Suppressor macrophage treated with lipopolysaccharide for 1 hour (primary cell): ENCODE measurements at regions not wholly inside any gene's neighbourhood (a gene's known extent, or its start where the extent isn't known, plus 50 kb on each side); places are given as distances from the start of the nearest gene placed in this dataset.

Experiments used
- DNase-seq, 3 donors: peaks; one replicate each; pipeline ENCODE4 v3.0.0-alpha.2; 2020 to 2022

DNA sequence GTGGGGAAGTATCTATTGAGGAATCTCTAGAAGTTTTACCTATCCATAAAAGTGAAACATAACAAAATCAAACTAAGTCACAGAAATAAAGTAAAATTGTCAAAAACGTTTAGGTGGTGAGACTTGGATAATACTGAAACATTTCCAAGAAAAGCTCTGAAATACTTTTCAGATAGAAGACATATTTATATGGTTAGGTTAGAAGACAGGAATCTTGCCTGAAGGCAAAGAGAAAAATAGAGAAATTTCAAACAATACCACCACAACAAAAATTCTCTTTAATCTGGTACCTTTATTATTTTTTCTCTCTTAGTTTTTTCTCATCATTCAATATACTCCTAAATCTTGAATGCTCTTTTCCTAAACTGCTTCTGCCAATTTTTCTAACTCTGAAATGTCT lies 222.7 kb upstream of the PLSCR5 start:
- no peak for DNase-seq

DNA sequence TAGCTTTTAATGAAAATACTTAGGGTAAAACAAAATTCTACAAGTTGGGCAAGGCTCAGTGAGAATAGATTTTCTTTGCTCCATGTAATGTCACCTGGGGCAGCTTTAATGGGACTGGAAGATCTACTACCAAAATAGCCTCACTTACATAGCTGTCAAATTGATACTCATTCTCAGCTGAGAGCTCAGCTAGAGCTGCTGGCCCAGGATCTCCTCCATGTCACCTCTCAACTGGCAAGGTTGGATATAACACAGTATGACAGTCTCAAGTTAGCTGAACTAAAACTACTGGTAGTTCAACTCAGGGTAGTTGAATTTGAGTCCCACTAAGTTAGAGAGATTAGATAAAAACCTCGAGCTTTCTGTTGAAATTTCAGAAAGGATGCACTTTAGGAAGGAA lies 218.5 kb upstream of the PLSCR5 start:
- no peak for DNase-seq

- no peak for DNase-seq
Measured at GRCh38 chr3:146818866-146819265, 213.7 kb upstream of the PLSCR5 start.

DNA sequence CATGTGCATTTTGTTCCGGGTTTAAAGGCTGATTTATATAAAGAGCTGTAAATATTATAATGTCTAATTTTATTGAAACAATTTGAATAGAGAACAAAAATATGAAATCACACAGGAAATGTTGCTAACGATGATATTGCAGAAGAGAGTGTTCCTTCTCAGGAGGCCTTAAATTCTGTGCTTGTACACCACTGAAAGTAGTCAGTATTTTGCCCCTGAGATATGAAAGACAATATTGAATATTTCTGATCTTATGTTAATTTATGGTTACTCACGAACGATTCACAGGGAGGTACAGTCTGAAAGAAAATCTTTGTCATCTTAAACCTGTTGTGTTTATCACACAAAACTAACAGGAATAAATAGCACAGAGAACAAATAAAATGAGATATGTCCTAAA lies 213.2 kb upstream of the PLSCR5 start:
- DNase-seq: no peak

DNA sequence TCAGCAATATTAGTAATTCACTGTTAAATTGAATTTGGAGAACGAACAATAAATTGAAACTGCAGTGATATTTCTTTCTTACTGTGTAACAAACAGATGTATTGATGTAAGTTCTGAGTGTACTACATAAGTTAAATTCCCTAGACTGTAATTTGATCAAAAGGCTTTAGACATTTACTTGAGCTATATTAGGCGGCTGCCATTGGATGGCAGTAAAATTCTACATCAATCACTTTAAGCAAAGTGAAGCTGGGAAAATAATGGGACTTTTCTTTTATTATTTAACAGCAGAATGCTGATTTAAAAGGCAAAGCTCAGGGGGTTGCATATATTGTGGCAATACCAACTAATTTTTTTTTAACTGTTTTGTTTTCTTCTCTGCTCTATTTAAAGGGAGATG lies 212.6 kb upstream of the PLSCR5 start:
- no peak for DNase-seq

DNA sequence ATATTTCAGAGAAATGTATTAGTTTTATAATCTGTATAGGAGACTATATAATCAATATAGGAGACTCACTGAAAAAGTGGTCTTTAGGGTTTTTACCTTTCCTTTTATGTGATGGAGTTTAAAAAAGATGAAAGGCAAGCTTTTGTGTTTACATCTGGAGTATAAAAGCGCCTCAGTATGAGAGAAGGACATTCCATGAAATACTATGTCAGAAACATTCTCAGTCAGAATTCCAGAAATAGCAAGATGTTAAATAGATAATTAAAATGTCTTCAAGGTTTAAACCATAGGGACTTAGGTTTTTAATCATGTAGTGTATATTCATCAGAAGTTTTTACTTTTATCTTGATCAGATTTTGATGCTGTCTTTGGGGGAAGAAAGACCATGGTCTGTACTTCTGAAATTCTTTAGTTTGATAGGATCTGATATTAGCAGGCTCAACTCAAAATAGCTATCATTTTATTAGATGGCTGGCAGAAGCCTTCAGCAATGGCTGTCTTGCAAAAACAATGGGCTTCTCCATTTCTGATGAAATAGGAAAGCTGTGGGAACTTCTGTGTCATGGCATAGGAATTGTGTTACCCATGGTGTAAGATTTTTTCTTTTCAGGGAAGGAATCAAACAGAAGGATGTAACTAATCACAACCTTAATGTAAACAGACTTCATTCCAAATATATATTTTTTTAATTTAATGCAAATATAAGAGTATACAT lies 209.6 kb upstream of the PLSCR5 start:
- DNase-seq: no peak

DNA sequence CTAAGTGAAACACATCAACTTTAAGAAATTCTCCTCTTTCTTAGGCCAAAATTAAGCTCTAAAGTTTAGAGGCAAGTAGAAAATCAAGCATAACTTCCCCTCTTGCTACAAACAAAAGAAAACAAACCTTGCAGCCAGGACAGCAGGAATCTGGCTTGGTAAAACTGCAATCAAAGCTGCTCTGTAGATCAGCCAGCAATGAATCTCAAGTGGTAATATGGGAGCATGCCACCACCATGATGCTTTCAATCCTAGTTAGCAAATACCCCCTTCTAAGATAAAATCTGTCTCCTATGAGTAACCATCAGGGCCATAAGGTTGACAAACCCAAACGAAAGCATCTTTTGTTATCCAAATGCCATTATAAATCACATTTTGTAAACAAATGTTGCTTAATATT lies 208.3 kb upstream of the PLSCR5 start:
- no peak for DNase-seq

GRCh38 chr3:146803745-146804144 lies 198.6 kb upstream of the PLSCR5 start:
- no peak for DNase-seq

GRCh38 chr3:146801492-146801891 lies 196.3 kb upstream of the PLSCR5 start:
- no peak for DNase-seq

- no peak for DNase-seq
Measured at GRCh38 chr3:146800484-146800883, 195.3 kb upstream of the PLSCR5 start.

- no peak for DNase-seq
Measured at GRCh38 chr3:146796078-146796477, 190.9 kb upstream of the PLSCR5 start.

GRCh38 chr3:146783446-146783845 lies 178.3 kb upstream of the PLSCR5 start:
- DNase-seq: no peak

- DNase-seq: no peak
Measured at GRCh38 chr3:146781606-146782005, 176.5 kb upstream of the PLSCR5 start.

GRCh38 chr3:146781059-146781458 lies 175.9 kb upstream of the PLSCR5 start:
- no peak for DNase-seq

DNA sequence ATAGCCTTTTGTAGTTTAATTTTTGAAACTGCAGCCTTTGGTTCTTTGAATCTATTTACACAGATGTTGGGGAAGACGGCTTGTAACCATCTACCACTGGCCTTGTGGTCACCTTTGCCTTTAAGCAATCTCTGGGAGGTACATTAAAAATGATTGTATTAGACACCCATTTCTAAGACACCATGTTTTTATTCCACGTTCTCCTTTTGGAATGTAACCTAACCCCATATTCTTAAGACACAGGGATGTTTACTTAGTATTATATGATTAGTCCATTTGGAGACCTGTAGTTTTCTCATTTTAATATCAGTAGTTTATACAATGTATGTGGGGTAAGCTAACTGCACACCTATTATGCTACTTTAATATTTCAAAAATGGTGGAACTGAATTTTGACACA lies 175.1 kb upstream of the PLSCR5 start:
- DNase-seq: no peak

DNA sequence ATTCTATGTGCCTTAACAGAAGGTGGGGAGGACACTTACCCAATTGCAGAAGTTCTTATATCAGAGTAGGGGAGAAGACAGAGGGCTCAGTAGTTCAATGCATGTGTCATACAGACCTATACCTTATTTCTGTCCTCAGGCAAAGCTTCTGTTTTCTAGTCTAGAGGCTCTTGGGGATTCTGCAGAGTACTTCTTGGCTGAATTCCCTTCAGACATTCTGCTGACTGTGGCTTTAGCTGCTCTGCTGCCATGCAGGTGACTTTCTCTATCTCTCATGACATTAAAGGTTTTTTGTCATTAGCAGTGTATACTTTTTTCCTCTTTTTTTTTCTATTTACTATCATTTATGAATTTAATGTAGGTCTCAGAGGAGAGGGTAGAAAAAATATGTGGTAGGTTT lies 172.8 kb upstream of the PLSCR5 start:
- DNase-seq: no peak

GRCh38 chr3:146772211-146772743 lies 167.1 kb upstream of the PLSCR5 start:
- no peak for DNase-seq

GRCh38 chr3:146770881-146771280 lies 165.7 kb upstream of the PLSCR5 start:
- no peak for DNase-seq

DNA sequence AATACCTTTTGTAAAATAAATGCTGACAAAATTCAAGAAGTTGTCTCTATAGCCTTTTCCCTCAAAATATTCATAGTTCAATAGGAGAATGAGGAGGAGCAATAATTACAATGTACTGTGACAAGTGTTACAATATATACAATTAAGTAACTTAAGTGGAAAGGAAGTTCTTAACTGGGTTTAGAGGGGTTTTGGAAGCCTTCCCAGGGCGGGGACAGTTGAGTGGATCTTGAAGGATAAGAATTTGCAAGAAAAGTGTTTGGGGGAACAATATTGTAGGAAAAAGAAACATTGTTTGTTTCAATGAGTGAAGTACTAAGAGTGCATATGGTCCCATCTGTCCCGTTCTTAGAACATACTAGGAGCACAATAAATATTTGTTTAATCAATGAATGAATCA lies 165.2 kb upstream of the PLSCR5 start:
- no peak for DNase-seq

DNA sequence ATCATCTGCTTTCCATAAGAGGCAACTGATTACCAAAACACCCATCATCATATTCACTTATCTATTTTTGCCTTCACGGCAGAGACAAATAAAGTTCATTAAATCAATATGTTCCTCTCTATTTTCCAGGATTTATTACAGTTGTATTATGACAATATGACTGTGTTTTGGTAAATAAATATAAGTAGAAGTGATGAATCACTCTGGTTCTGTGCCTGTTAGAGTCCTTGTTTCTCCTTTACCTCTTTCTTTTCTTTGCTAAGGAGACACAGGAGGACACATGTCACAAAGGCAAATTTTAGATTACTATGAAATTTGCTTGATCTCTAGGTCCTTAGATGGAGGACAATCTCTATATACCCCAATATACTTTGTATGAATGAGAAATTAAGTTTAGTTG lies 152.6 kb upstream of the PLSCR5 start:
- no peak for DNase-seq

- no peak for DNase-seq
Measured at GRCh38 chr3:146750196-146750595, 145.1 kb upstream of the PLSCR5 start.

- no peak for DNase-seq
Measured at GRCh38 chr3:146747928-146748327, 142.8 kb upstream of the PLSCR5 start.

DNA sequence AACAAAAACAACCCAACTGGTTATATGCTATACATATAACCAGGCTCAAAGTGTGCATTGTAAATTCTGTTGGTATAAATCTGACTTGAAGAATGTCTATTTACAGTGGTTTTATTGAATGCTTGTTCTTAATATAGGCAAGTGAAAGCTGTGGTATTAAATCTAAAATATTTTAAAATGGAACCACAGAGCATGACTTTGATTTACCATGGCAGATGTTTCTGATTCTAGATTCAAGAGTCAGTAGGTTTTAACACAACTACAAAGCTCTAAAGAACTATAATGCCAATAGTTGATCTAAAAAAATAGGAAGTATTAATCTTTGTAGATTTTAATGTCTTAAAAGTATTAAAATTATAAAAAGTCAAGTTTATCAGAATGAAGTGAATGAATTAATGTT lies 141.9 kb upstream of the PLSCR5 start:
- no peak for DNase-seq

DNA sequence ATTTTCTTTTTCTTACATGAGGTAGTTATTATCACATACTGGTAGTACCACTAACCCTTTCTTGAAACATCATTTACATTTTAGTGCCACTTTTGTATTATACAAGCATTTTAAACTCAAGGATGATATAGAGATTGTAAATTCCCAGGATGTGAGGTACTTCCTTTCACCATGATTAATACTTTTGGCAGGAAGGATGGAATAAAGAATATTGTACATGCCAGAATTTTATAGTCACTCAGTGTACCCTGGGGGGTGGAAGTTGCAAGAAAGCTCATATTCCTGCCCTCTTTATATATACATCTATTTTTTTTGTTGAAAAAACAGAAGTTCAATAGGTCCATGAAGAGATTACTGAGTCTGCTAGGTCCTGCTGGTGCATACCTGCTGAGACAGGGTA lies 141.0 kb upstream of the PLSCR5 start:
- DNase-seq: no peak

- DNase-seq: no peak
Measured at GRCh38 chr3:146739203-146739671, 134.1 kb upstream of the PLSCR5 start.
